HG02884 (cell line): ENCODE measurements at regions not wholly inside any gene's neighbourhood (a gene's known extent, or its start where the extent isn't known, plus 50 kb on each side); places are given as distances from the start of the nearest gene placed in this dataset.
"Not testable (repeated sequence)": the region's sequence is repeated elsewhere in the genome, so short reads cannot be mapped to it uniquely, and the experiment has no call there.

Source experiments
- ATAC-seq: cut with Tn5 transposase; IDR thresholded peaks from one replicate; pipeline ENCODE4 v1.9.1; 2021; ENCODE audit warnings: mild to moderate bottlenecking, moderate library complexity; ENCODE audit not compliant: unreplicated experiment

DNA sequence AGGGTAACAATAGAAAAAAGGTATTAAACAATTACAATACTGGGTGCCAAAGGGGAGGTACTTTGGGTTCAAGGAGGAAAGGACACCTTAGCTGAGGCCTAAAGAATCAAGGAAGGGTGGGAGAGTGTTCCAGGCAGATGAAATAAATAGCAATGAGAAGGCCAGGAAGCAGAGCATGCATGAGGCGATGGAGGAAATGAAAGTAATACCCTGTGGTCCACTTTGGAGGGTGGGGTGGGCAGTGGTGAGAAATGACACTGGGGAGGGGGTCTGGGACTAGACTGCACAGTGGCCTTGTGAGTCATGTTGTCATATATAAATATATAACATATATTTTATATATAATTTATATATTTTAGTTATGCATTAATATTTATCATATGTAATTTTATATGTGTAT is 55.9 kb downstream of the BHLHE40 start:
- ATAC-seq, result no peak

DNA sequence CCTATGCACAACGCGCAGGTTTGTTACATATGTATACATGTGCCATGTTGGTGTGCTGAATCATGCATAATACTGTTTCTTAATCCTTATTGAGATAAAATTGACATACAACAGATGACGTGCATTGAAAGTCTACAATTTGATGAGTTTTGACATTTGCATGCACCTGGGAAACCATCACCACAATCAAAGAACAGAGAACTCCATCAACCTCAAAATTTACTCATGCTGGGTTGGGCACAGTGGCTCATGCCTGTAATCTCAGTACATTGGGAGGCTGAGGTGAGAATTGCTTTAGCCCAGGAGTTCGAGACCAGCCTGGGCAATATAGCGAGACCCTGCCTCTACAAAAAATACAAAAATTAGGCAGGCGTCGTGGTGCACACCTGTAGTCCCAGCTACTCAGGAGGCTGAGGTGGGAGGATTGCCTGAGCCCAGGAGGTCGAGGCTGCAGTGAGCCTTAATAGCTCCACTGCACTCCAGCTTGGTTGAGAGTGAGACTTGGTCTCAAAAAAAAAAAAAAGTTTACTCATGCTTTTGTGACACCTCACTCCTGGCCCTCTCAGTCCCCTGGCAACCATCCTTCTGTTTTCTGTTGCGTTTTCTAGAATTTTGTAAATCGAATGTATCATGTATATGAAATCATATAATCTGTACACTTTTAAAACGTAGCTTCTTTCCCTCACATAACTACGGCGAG is 56.6 kb downstream of the BHLHE40 start:
- ATAC-seq, result peak; percentile 45

DNA sequence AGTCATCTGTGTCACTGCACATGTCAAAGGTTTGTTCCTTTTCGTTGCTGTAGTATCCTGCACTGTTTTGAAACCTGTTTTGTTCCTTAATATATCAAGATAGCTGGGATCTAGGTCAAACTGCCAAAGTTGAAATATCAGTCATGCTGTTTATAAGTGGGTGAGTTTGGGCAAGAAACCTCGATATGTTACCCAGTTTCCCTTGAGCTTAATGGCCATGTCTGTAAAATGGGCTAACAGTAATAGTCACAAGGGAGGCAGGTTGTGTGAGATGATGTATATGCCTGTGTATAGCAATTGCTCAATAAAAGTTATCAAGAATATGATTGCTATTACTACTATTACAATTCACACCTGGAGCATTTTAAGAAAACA is 57.1 kb downstream of the BHLHE40 start:
- ATAC-seq, result no peak

- ATAC-seq, result no peak
Observed at GRCh38 chr3:5036858-5037257, 57.6 kb downstream of the BHLHE40 start.

GRCh38 chr3:5039585-5039984 is 60.3 kb downstream of the BHLHE40 start:
- no peak for ATAC-seq

- no peak for ATAC-seq
Observed at GRCh38 chr3:5041315-5041714, 62.1 kb downstream of the BHLHE40 start.

DNA sequence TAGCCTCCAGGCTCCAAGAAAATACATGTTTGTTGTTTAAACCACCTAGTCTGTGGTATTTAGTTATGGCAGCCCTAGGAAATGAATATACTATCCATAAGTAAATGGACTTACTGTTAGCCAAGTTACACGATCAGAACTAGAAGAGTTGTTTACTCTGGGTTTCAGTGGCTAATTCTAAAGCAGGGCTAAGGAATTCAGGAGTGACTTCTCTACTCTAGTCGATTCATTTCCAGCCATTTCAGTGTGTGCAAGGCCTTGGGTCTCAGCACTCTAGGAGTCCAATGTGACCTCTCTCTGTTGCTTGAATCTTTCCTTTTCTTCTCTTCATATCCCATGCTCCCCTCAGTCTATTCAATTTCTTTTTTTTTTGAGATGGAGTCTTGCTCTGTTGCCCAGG is 66.7 kb downstream of the BHLHE40 start:
- ATAC-seq, result no peak

DNA sequence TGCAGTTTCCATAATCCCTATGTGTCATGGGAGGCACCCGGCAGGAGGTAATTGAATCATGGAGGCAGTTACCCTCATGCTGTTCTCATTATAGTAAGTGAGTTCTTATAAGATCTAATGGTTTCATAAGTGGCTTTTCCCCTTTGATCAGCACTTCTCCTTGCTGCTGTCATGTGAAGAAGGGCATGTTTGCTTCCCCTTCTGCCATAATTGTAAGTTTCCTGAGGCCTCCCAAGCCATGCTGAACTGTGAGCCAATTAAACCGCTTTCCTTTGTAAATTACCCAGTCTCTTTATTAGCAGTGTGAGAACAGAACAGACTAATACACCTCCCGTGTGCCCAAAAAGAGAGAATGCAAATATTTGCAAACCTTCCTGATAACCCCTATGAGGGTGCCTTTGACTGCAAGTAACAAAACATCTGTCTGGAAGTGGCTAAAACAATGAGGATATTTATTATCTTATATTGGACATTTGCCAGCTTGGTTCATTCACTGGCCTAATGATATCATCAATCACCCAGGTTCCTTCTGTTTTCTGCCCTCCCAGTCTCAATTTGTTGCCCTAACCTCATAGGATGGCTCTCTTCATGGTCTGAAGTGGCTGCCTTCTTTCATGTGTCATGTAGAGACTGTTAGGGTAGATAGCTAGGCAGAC is 68.7 kb downstream of the BHLHE40 start:
- no peak for ATAC-seq

GRCh38 chr3:5051772-5052171 is 70.3 kb upstream of the ARL8B start:
- peak; percentile 56 for ATAC-seq

DNA sequence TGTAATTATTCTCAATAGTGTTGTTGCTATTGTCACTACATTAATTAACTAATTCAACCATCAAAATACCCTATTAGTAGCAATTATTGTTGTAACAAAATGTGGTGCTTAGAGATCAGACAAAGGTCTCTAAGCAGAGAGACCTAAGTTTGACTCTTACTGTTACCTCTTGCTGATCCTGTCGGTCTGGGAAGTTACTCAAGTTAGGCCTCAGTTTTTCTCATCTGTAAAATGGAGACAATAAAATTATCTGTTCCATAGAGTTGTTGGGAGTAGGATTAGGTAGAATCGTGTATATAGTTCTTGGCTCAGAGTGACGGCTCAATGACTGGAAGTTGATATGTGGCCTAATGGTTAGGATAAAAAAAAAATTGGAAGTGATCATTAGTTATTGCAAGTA is 69.8 kb upstream of the ARL8B start:
- ATAC-seq, result no peak

- ATAC-seq, result no peak
Observed at GRCh38 chr3:5053021-5053831, 68.9 kb upstream of the ARL8B start.

DNA sequence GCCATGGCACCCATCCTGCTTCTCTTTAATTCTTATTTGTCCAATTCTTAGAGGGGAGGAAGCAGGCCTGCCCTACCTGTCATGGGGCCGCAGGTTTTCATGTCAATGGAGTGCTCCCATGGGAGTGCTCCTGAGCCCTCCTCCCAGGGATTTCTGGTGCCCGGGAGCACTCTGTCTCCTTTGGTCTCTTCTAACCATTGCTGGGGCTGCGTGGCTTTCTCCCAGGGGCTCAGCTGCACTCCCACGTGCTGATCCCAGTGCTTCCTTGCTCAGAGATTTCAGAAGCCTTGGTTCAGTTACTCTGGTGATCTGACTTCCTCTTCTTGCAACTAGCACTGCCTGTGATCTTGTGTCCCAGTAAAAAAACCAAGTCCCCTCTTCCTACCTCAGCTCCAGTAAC is 68.0 kb upstream of the ARL8B start:
- no peak for ATAC-seq

DNA sequence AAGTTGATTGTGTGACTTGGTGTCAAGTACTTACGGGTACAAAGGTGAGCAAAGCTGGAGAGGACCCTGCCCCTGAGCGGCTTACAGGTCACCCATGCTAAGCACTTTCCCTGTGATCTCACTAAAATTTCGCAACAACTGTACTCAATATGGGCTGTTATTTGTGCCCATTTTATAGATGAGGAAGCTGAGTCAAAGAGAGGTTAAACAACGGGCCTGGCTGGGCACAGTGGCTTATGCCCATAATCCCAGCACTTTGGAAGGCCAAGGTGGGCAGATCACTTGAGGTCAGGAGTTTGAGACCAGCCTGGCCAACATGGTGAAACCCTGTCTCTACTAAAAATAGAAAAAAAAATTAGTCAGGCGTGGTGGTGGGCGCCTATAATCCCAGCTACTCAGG is 67.5 kb upstream of the ARL8B start:
- ATAC-seq, result not testable (repeated sequence)

GRCh38 chr3:5055357-5056110 is 66.6 kb upstream of the ARL8B start:
- ATAC-seq, result no peak

- no peak for ATAC-seq
Observed at GRCh38 chr3:5056111-5056391, 66.0 kb upstream of the ARL8B start.

DNA sequence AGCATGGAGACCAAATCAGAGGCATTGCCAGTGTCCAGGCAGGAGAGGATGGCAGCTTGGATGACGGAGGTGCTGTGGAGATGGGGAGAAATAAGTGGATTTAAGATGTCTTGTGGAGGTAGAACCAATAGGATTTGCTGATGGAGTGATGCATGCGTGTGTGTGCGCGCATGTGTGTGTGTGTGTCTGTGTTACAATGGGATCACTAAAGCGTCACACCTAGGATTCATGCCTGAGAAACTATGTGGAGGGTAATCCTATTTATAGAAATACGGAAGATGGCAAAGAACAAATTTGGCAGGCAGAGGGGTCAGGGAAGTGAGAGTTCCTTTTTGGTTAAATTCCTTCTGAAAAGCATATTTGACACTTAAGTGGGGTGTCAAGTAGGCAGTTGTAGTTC is 64.8 kb upstream of the ARL8B start:
- no peak for ATAC-seq

- peak; percentile 81 for ATAC-seq
Observed at GRCh38 chr3:5057857-5058324, 64.2 kb upstream of the ARL8B start.

GRCh38 chr3:5058471-5058951 is 63.6 kb upstream of the ARL8B start:
- no peak for ATAC-seq

DNA sequence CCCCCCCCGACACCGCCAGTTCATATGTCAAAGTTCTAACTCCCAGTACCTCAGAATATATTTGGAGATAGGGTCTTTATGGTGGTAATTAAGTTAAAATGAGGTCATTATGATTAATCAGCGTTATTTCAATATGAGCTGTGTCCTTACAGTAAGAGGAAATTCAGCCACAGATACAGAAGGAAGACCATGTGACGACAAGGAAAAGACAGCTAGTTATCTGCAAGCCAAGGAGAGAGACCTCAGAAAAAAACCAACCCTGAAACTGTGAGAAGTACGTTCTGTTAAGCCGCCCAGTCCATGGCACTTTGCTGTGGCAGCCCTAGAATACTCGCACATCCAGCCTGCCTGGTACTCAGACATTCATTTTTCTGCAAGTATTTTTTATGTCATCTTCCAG is 62.3 kb upstream of the ARL8B start:
- ATAC-seq, result no peak

- no peak for ATAC-seq
Observed at GRCh38 chr3:5061218-5061569, 60.9 kb upstream of the ARL8B start.

GRCh38 chr3:5063724-5064123 is 58.4 kb upstream of the ARL8B start:
- no peak for ATAC-seq
